ENCODE measurements at regions not wholly inside any gene's neighbourhood (a gene's known extent, or its start where the extent isn't known, plus 50 kb on each side); places are given as distances from the start of the nearest gene placed in this dataset.
"Not testable (repeated sequence)": the region's sequence is repeated elsewhere in the genome, so short reads cannot be mapped to it uniquely, and the experiment has no call there.

- POLR2A ChIA-PET, result no interaction called here
- Mint-ChIP-seq H3K27me3 (no peaks in the 10 kb centered on the region), H3K4me3 (no peak overlapping the region), H3K36me3 (no peaks in the 10 kb centered on the region), H3K4me1 (no peaks in the 10 kb centered on the region), H3K27ac (no peak overlapping the region), H3K9me3 (peaks cover 0 to 17% (median 7%) of the 10 kb centered on the region in 9 donors)
- ATAC-seq (no peak), DNase-seq (no peak)
These were observed 1819.5 kb downstream of the SLITRK5 start for GRCh38 chr13:89490661-89491060.

GRCh38 chr13:89496478-89496877, 1825.3 kb downstream of the SLITRK5 start:
- ATAC-seq (no peak), DNase-seq (no peak)
- Mint-ChIP-seq H3K36me3 (no peaks in the 10 kb centered on the region), H3K9me3 (peaks cover 0 to 18% (median 7%) of the 10 kb centered on the region in 9 donors), H3K27ac (no peak overlapping the region), H3K27me3 (no peaks in the 10 kb centered on the region), H3K4me3 (no peak overlapping the region), H3K4me1 (no peaks in the 10 kb centered on the region)
- POLR2A ChIA-PET, result no interaction called here

GRCh38 chr13:89497658-89498057, 1826.5 kb downstream of the SLITRK5 start:
- DNase-seq (no peak), ATAC-seq (no peak)
- Mint-ChIP-seq H3K27ac (no peak overlapping the region), H3K4me1 (no peaks in the 10 kb centered on the region), H3K36me3 (no peaks in the 10 kb centered on the region), H3K4me3 (no peak overlapping the region), H3K27me3 (no peaks in the 10 kb centered on the region), H3K9me3 (peaks cover 0 to 12% (median 4%) of the 10 kb centered on the region in 9 donors)
- POLR2A ChIA-PET, result no interaction called here

GRCh38 chr13:89502286-89502685, 1831.1 kb downstream of the SLITRK5 start:
- no peaks in the 10 kb centered on the region for H3K4me1 Mint-ChIP-seq
- no peak overlapping the region for H3K4me3 Mint-ChIP-seq
- H3K27me3 Mint-ChIP-seq, result no peaks in the 10 kb centered on the region
- no peak for DNase-seq
- no peaks in the 10 kb centered on the region for H3K36me3 Mint-ChIP-seq
- no peak overlapping the region for H3K27ac Mint-ChIP-seq
- no peak for ATAC-seq
- H3K9me3 Mint-ChIP-seq, result peaks cover 0 to 15% (median 0%) of the 10 kb centered on the region in 9 donors
- POLR2A ChIA-PET, result no interaction called here

- H3K9me3 Mint-ChIP-seq, result peaks cover 4 to 25% (median 17%) of the 10 kb centered on the region in 9 donors
- H3K27me3 Mint-ChIP-seq, result no peaks in the 10 kb centered on the region
- POLR2A ChIA-PET, result no interaction called here
- H3K27ac Mint-ChIP-seq, result no peak overlapping the region
- H3K36me3 Mint-ChIP-seq, result no peaks in the 10 kb centered on the region
- H3K4me1 Mint-ChIP-seq, result no peaks in the 10 kb centered on the region
- no peak for ATAC-seq
- DNase-seq, result no peak
- no peak overlapping the region for H3K4me3 Mint-ChIP-seq
These were observed 1832.8 kb upstream of the MIR17HG start for GRCh38 chr13:89514534-89515312.

GRCh38 chr13:89515948-89516347, 1831.5 kb upstream of the MIR17HG start:
- ATAC-seq (no peak), DNase-seq (no peak)
- Mint-ChIP-seq H3K4me1 (no peaks in the 10 kb centered on the region), H3K27me3 (no peaks in the 10 kb centered on the region), H3K4me3 (no peak overlapping the region), H3K9me3 (peaks cover 0 to 26% (median 12%) of the 10 kb centered on the region in 9 donors), H3K27ac (no peak overlapping the region), H3K36me3 (no peaks in the 10 kb centered on the region)
- POLR2A ChIA-PET, result no interaction called here

GRCh38 chr13:89518289-89519077, 1829.0 kb upstream of the MIR17HG start:
- Mint-ChIP-seq H3K27ac (no peak overlapping the region), H3K4me1 (no peaks in the 10 kb centered on the region), H3K4me3 (no peak overlapping the region), H3K27me3 (no peaks in the 10 kb centered on the region), H3K36me3 (no peaks in the 10 kb centered on the region), H3K9me3 (peaks cover 0 to 27% (median 8%) of the 10 kb centered on the region in 9 donors)
- ATAC-seq (no peak), DNase-seq (no peak)
- POLR2A ChIA-PET, result no interaction called here

- peaks cover 0 to 27% (median 8%) of the 10 kb centered on the region in 9 donors for H3K9me3 Mint-ChIP-seq
- H3K27ac Mint-ChIP-seq, result no peak overlapping the region
- DNase-seq, result no peak
- no peak overlapping the region for H3K4me3 Mint-ChIP-seq
- no peaks in the 10 kb centered on the region for H3K4me1 Mint-ChIP-seq
- no peaks in the 10 kb centered on the region for H3K36me3 Mint-ChIP-seq
- no peak for ATAC-seq
- POLR2A ChIA-PET, result no interaction called here
- no peaks in the 10 kb centered on the region for H3K27me3 Mint-ChIP-seq
These were observed 1827.0 kb upstream of the MIR17HG start for GRCh38 chr13:89520468-89520867.

GRCh38 chr13:89521672-89522071, 1825.8 kb upstream of the MIR17HG start:
- POLR2A ChIA-PET, H3K27me3 Mint-ChIP-seq, H3K27ac Mint-ChIP-seq, H3K36me3 Mint-ChIP-seq, ATAC-seq, DNase-seq, H3K4me3 Mint-ChIP-seq, H3K4me1 Mint-ChIP-seq: not testable (repeated sequence)
- peaks cover 3 to 31% (median 8%) of the 10 kb centered on the region in 9 donors for H3K9me3 Mint-ChIP-seq

GRCh38 chr13:89541091-89542030, 1806.1 kb upstream of the MIR17HG start:
- ATAC-seq, result no peak
- Mint-ChIP-seq H3K4me1 (no peaks in the 10 kb centered on the region), H3K4me3 (no peak overlapping the region), H3K27me3 (no peaks in the 10 kb centered on the region), H3K27ac (no peak overlapping the region), H3K36me3 (no peaks in the 10 kb centered on the region), H3K9me3 (peaks cover 0 to 19% (median 10%) of the 10 kb centered on the region in 9 donors)
- no peak for DNase-seq
- POLR2A ChIA-PET, result no interaction called here

GRCh38 chr13:89550938-89551337, 1796.5 kb upstream of the MIR17HG start:
- no peak for ATAC-seq
- peaks cover 0 to 19% (median 3%) of the 10 kb centered on the region in 9 donors for H3K9me3 Mint-ChIP-seq
- no peak for DNase-seq
- POLR2A ChIA-PET, result no interaction called here
- H3K27ac Mint-ChIP-seq, result no peak overlapping the region
- H3K27me3 Mint-ChIP-seq, result no peaks in the 10 kb centered on the region
- no peak overlapping the region for H3K4me3 Mint-ChIP-seq
- no peaks in the 10 kb centered on the region for H3K36me3 Mint-ChIP-seq
- no peaks in the 10 kb centered on the region for H3K4me1 Mint-ChIP-seq

GRCh38 chr13:89554801-89555200, 1792.7 kb upstream of the MIR17HG start:
- Mint-ChIP-seq H3K4me1 (no peaks in the 10 kb centered on the region), H3K4me3 (no peak overlapping the region), H3K9me3 (peaks cover 0 to 15% (median 3%) of the 10 kb centered on the region in 9 donors), H3K36me3 (no peaks in the 10 kb centered on the region), H3K27ac (no peak overlapping the region), H3K27me3 (no peaks in the 10 kb centered on the region)
- DNase-seq (no peak), ATAC-seq (no peak)
- POLR2A ChIA-PET, result no interaction called here

Data from naive thymus-derived CD8-positive, alpha-beta T cell (primary cell).